ENCODE measurements at regions not wholly inside any gene's neighbourhood (a gene's known extent, or its start where the extent isn't known, plus 50 kb on each side); places are given as distances from the start of the nearest gene placed in this dataset.

DNA sequence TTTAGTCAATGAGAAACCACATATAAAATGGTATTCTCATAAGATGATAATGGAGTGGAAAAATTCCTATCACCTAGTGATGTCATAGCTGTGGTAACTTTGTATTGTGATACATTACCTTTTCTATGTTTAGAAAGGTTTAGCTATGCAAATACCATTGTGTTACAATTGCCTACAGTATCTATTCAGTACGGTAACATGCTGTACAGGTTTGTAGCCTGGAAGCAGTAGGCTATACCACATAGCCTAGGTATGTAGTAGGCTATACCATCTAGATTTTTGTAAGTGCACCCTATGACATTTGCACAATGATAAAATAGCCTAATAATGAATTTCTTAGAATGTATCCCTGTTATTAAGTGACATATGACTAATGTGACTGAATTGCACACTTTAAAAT is 50.5 kb upstream of the CCDC196 start:
- DNase-seq: no peak

Data from suppressor macrophage treated with lipopolysaccharide for 1 hour (primary cell).